ENCODE measurements at regions not wholly inside any gene's neighbourhood (a gene's known extent, or its start where the extent isn't known, plus 50 kb on each side); places are given as distances from the start of the nearest gene placed in this dataset.

DNA sequence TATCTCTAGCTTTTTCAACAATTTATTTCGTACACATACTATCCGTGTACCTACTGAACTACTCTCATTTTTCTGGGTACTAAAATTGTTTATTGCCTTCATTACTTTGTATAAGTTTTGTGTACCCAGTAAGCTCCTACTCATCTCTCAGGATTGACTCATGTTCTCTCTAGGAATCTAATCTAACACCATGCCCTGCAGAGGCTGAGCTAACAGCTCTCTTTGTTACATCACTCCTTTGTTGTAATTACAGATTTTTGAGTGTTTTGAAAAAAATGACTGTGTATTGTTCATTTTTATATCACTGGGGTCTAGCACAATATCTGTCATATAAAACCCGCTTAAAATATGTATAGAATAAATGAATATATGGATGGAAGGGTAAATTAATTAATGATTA, 167.1 kb downstream of the ATP6V1G3 start:
- ATAC-seq = no peak
- TF ChIP-seq SNAI2 (CRISPR knock-in tag; IDR thresholded peaks at IDR 0.05) (no peak), PPARA (CRISPR knock-in tag; IDR thresholded peaks at IDR 0.05; ENCODE audit: borderline replicate concordance) (no peak), BACH2 (CRISPR knock-in tag; IDR thresholded peaks at IDR 0.05; ENCODE audit: borderline replicate concordance) (no peak), RARB (CRISPR knock-in tag; IDR thresholded peaks at IDR 0.05) (no peak), GLIS3 (CRISPR knock-in tag; IDR thresholded peaks at IDR 0.05) (no peak), ZNF8 (CRISPR knock-in tag; IDR thresholded peaks at IDR 0.05) (no peak), OSR1 (CRISPR knock-in tag; IDR thresholded peaks at IDR 0.05) (no peak), CSDC2 (CRISPR knock-in tag; IDR thresholded peaks at IDR 0.05) (no peak)
- TF ChIP-seq, protein P1, sequence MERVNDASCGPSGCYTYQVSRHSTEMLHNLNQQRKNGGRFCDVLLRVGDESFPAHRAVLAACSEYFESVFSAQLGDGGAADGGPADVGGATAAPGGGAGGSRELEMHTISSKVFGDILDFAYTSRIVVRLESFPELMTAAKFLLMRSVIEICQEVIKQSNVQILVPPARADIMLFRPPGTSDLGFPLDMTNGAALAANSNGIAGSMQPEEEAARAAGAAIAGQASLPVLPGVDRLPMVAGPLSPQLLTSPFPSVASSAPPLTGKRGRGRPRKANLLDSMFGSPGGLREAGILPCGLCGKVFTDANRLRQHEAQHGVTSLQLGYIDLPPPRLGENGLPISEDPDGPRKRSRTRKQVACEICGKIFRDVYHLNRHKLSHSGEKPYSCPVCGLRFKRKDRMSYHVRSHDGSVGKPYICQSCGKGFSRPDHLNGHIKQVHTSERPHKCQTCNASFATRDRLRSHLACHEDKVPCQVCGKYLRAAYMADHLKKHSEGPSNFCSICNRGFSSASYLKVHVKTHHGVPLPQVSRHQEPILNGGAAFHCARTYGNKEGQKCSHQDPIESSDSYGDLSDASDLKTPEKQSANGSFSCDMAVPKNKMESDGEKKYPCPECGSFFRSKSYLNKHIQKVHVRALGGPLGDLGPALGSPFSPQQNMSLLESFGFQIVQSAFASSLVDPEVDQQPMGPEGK (CRISPR knock-in tag; IDR thresholded peaks at IDR 0.05; ENCODE audit: borderline replicate concordance) = no peak
- TF ChIP-seq, protein P2, sequence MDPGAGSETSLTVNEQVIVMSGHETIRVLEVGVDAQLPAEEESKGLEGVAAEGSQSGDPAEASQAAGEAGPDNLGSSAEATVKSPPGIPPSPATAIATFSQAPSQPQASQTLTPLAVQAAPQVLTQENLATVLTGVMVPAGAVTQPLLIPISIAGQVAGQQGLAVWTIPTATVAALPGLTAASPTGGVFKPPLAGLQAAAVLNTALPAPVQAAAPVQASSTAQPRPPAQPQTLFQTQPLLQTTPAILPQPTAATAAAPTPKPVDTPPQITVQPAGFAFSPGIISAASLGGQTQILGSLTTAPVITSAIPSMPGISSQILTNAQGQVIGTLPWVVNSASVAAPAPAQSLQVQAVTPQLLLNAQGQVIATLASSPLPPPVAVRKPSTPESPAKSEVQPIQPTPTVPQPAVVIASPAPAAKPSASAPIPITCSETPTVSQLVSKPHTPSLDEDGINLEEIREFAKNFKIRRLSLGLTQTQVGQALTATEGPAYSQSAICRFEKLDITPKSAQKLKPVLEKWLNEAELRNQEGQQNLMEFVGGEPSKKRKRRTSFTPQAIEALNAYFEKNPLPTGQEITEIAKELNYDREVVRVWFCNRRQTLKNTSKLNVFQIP (CRISPR knock-in tag; IDR thresholded peaks at IDR 0.05; ENCODE audit: borderline replicate concordance, low read depth) = no peak

Data from SK-N-SH treated with all-trans-retinoic acid at 6 μM for 48 hours (cell line).